ENCODE measurements at regions not wholly inside any gene's neighbourhood (a gene's known extent, or its start where the extent isn't known, plus 50 kb on each side); places are given as distances from the start of the nearest gene placed in this dataset.
A peak's percentile ranks its signal among the peaks of the same experiment; 100 is the strongest.

DNA sequence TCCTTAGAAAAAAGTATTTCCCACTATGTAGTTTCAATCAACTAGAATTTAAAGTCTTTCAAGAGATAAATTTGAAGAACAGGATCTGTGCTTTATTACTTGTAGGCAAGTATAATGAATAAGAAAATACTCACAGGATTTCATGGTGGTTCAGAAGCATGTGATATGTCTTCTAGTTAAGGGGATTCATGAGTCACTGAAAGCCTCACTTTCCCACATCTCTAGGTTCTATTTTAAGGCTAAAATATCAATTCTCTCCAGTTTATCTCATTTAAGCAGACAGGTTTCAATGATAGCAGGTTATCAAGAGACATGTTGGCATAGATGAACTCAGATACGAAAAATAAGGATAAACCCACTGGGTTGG, 437.8 kb upstream of the BCHE start:
- no TSS peak for BruUV-seq (replicated peaks)

More for the DNA sequence above, 437.8 kb upstream of the BCHE start:
- H3K23ac ChIP-seq (ENCODE audit: low read depth, low read length), result no peak overlapping the region
- no peak for ATAC-seq (ENCODE audit: low read depth)
- no peak overlapping the region for H2BK20ac ChIP-seq (ENCODE audit: low read depth, low read length)
- no peaks in the 10 kb centered on the region for H3K36me3 ChIP-seq (ENCODE audit: control insufficient read depth, insufficient read depth, low read length)
- H3K9me3 ChIP-seq (ENCODE audit: control insufficient read depth, insufficient read depth, low read length), result no peaks in the 10 kb centered on the region
- no peak overlapping the region for H2BK120ac ChIP-seq (ENCODE audit: low read depth, low read length)
- no peak overlapping the region for H3K4me3 ChIP-seq (ENCODE audit: insufficient read depth, low read depth, low read length)
- no peak overlapping the region for H3K56ac ChIP-seq (ENCODE audit: extremely low read depth, insufficient read depth, low read length)
- no peak overlapping the region for H2BK15ac ChIP-seq (ENCODE audit: low read depth, low read length)
- H2AFZ ChIP-seq (replicated peaks; ENCODE audit: low read length, poor library complexity), result no peak overlapping the region
- ChIA-PET CTCF (interaction anchor here (1.2 kb wide), 1 partner anchor 12 kb away, joined by 3 read pairs; no protein-coding TSS in a partner anchor), POLR2A (ENCODE audit: unreplicated experiment) (no interaction called here)
- intact Hi-C loops (cut with micrococcal nuclease), result no loop called here
- H3K14ac ChIP-seq (replicated peaks; ENCODE audit: low read depth, low read length), result no peak overlapping the region
- H4K91ac ChIP-seq (ENCODE audit: insufficient read depth, low read depth, low read length), result no peak overlapping the region
- dilution Hi-C loops (cut with HindIII; ENCODE audit: low sequenced_read_pairs, unreplicated experiment), result no loop called here
- no peak overlapping the region for H3K18ac ChIP-seq (ENCODE audit: low read depth, low read length)
- WGBS, 2 experiments (ENCODE audit: extremely low coverage in 2 of 2, insufficient read length in 1 of 2), result no CpG with 5 or more reads among the region's 1 CpG
- no peak overlapping the region for H2BK5ac ChIP-seq (ENCODE audit: low read depth, low read length, poor library complexity, severe bottlenecking)
- no peaks in the 10 kb centered on the region for H3K9me1 ChIP-seq (ENCODE audit: insufficient read depth, low read length)
- no peaks in the 10 kb centered on the region for H4K20me1 ChIP-seq (ENCODE audit: insufficient read depth, low read length)
- H3K4ac ChIP-seq (ENCODE audit: low read depth, low read length), result no peak overlapping the region
- no peak overlapping the region for H3K27ac ChIP-seq (ENCODE audit: insufficient read depth, low read length)
- in situ Hi-C loops (cut with MboI; ENCODE audit: low sequenced_read_pairs), result no loop called here
- no peak overlapping the region for H3K4me2 ChIP-seq (ENCODE audit: low read depth, low read length)
- H4K5ac ChIP-seq (ENCODE audit: low read depth, low read length), result no peak overlapping the region
- H2AK5ac ChIP-seq (ENCODE audit: low read depth, low read length), result no peak overlapping the region
- H4K8ac ChIP-seq (ENCODE audit: low read depth in 2 of 2, low read length in 2 of 2), result no peak overlapping the region
- no peak overlapping the region for H2AK9ac ChIP-seq (replicated peaks; ENCODE audit: low read depth, low read length, poor library complexity)
- H3K27me3 ChIP-seq (ENCODE audit: control insufficient read depth, insufficient read depth, low read length), result no peaks in the 10 kb centered on the region
- H3K9ac ChIP-seq (ENCODE audit: low read depth, low read length), result no peak overlapping the region
- DNase-seq, result peak; percentile 61
- no peak for TF ChIP-seq BHLHE40 (IDR thresholded peaks at IDR 0.05; ENCODE audit: low read depth, low read length)
- TF ChIP-seq POLR2A (IDR thresholded peaks at IDR 0.05; ENCODE audit: low read depth, low read length), result no peak
- TF ChIP-seq, protein P1, sequence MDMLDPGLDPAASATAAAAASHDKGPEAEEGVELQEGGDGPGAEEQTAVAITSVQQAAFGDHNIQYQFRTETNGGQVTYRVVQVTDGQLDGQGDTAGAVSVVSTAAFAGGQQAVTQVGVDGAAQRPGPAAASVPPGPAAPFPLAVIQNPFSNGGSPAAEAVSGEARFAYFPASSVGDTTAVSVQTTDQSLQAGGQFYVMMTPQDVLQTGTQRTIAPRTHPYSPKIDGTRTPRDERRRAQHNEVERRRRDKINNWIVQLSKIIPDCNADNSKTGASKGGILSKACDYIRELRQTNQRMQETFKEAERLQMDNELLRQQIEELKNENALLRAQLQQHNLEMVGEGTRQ (IDR thresholded peaks at IDR 0.05; ENCODE audit: low read depth, low read length), result no peak
- no peak for TF ChIP-seq RAD21 (IDR thresholded peaks at IDR 0.05; ENCODE audit: low read length)
- TF ChIP-seq NFE2L2 (IDR thresholded peaks at IDR 0.05; ENCODE audit: low read depth, low read length), result no peak
- no peak for TF ChIP-seq MAZ (IDR thresholded peaks at IDR 0.05; ENCODE audit: borderline replicate concordance, low read depth, low read length)
- TF ChIP-seq, protein P2, sequence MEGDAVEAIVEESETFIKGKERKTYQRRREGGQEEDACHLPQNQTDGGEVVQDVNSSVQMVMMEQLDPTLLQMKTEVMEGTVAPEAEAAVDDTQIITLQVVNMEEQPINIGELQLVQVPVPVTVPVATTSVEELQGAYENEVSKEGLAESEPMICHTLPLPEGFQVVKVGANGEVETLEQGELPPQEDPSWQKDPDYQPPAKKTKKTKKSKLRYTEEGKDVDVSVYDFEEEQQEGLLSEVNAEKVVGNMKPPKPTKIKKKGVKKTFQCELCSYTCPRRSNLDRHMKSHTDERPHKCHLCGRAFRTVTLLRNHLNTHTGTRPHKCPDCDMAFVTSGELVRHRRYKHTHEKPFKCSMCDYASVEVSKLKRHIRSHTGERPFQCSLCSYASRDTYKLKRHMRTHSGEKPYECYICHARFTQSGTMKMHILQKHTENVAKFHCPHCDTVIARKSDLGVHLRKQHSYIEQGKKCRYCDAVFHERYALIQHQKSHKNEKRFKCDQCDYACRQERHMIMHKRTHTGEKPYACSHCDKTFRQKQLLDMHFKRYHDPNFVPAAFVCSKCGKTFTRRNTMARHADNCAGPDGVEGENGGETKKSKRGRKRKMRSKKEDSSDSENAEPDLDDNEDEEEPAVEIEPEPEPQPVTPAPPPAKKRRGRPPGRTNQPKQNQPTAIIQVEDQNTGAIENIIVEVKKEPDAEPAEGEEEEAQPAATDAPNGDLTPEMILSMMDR (conservative IDR thresholded peaks at IDR 0.05; ENCODE audit: low read depth, low read length), result no peak
- no peak for TF ChIP-seq CEBPB (IDR thresholded peaks at IDR 0.05; ENCODE audit: low read depth, low read length)
- no peak for TF ChIP-seq CHD1 (IDR thresholded peaks at IDR 0.05; ENCODE audit: low read depth, low read length)
- no peak for TF ChIP-seq MAFK (IDR thresholded peaks at IDR 0.05; ENCODE audit: low read depth, low read length)
- TF ChIP-seq RFX5 (IDR thresholded peaks at IDR 0.05; ENCODE audit: low read depth, low read length), result no peak
- TF ChIP-seq FOS (IDR thresholded peaks at IDR 0.05; ENCODE audit: low read depth, low read length), result no peak
- TF ChIP-seq MXI1 (IDR thresholded peaks at IDR 0.05; ENCODE audit: borderline replicate concordance, low read depth, low read length), result no peak
- TF ChIP-seq RCOR1 (IDR thresholded peaks at IDR 0.05; ENCODE audit: insufficient replicate concordance, low read length), result no peak
- H3K4me1 ChIP-seq (ENCODE audit: control insufficient read depth, insufficient read depth, low read length), result peaks cover 1% of the 10 kb centered on the region; the same call in 1 of the 2 replicates
- H3K79me1 ChIP-seq (ENCODE audit: low read depth in 1 of 2, low read length in 2 of 2), result no peaks in the 10 kb centered on the region

Data from IMR-90 (cell line).